ENCODE measurements at regions not wholly inside any gene's neighbourhood (a gene's known extent, or its start where the extent isn't known, plus 50 kb on each side); places are given as distances from the start of the nearest gene placed in this dataset.

- Histone ChIP-seq H3K27ac (no peak overlapping the region), H3K36me3 (no peaks in the 10 kb centered on the region), H3K4me1 (replicated peaks) (no peaks in the 10 kb centered on the region), H3K27me3 (replicated peaks) (no peaks in the 10 kb centered on the region), H3K9me3 (replicated peaks) (peaks cover 65% of the 10 kb centered on the region), H3K4me3 (no peak overlapping the region)
- no peak for DNase-seq (ENCODE audit: low read depth in 1 of 2, low spot score in 2 of 2)
Observed at GRCh38 chr11:70604630-70605467, 206.5 kb downstream of the CTTN start.

GRCh38 chr11:70605468-70605815 is 207.1 kb downstream of the CTTN start:
- no peaks in the 10 kb centered on the region for H3K36me3 ChIP-seq
- H3K27ac ChIP-seq = no peak overlapping the region
- H3K9me3 ChIP-seq (replicated peaks) = peaks cover 63% of the 10 kb centered on the region
- H3K4me1 ChIP-seq (replicated peaks) = no peaks in the 10 kb centered on the region
- H3K4me3 ChIP-seq = no peak overlapping the region
- DNase-seq (ENCODE audit: low read depth in 1 of 2, low spot score in 2 of 2) = no peak
- H3K27me3 ChIP-seq (replicated peaks) = no peaks in the 10 kb centered on the region

- Histone ChIP-seq H3K27me3 (replicated peaks) (no peaks in the 10 kb centered on the region), H3K9me3 (replicated peaks) (peaks cover 64% of the 10 kb centered on the region), H3K27ac (no peak overlapping the region), H3K4me3 (no peak overlapping the region), H3K36me3 (no peaks in the 10 kb centered on the region), H3K4me1 (replicated peaks) (no peaks in the 10 kb centered on the region)
- no peak for DNase-seq (ENCODE audit: low read depth in 1 of 2, low spot score in 2 of 2)
Observed at GRCh38 chr11:70605846-70606245, 207.5 kb downstream of the CTTN start.

GRCh38 chr11:70606248-70606950 is 208.1 kb downstream of the CTTN start:
- H3K4me3 ChIP-seq = no peak overlapping the region
- H3K4me1 ChIP-seq (replicated peaks) = no peaks in the 10 kb centered on the region
- no peaks in the 10 kb centered on the region for H3K36me3 ChIP-seq
- H3K9me3 ChIP-seq (replicated peaks) = peaks cover 66% of the 10 kb centered on the region
- no peak overlapping the region for H3K27ac ChIP-seq
- DNase-seq (ENCODE audit: low read depth in 1 of 2, low spot score in 2 of 2) = no peak
- H3K27me3 ChIP-seq (replicated peaks) = no peaks in the 10 kb centered on the region

GRCh38 chr11:70606951-70607330 is 208.6 kb downstream of the CTTN start:
- no peak for DNase-seq (ENCODE audit: low read depth in 1 of 2, low spot score in 2 of 2)
- H3K27me3 ChIP-seq (replicated peaks) = no peaks in the 10 kb centered on the region
- peaks cover 61% of the 10 kb centered on the region for H3K9me3 ChIP-seq (replicated peaks)

GRCh38 chr11:70607561-70607960 is 209.2 kb downstream of the CTTN start:
- no peak for DNase-seq (ENCODE audit: low read depth in 1 of 2, low spot score in 2 of 2)
- Histone ChIP-seq H3K36me3 (no peaks in the 10 kb centered on the region), H3K4me3 (no peak overlapping the region), H3K9me3 (replicated peaks) (peaks cover 66% of the 10 kb centered on the region), H3K27me3 (replicated peaks) (no peaks in the 10 kb centered on the region), H3K27ac (no peak overlapping the region), H3K4me1 (replicated peaks) (no peaks in the 10 kb centered on the region)

More at GRCh38 chr11:70606951-70607330, 208.6 kb downstream of the CTTN start:
- H3K27ac ChIP-seq = no peak overlapping the region
- no peaks in the 10 kb centered on the region for H3K36me3 ChIP-seq
- H3K4me3 ChIP-seq = no peak overlapping the region
- no peaks in the 10 kb centered on the region for H3K4me1 ChIP-seq (replicated peaks)

GRCh38 chr11:70608568-70609470 is 210.5 kb downstream of the CTTN start:
- no peak overlapping the region for H3K4me3 ChIP-seq
- H3K4me1 ChIP-seq (replicated peaks) = no peaks in the 10 kb centered on the region
- no peaks in the 10 kb centered on the region for H3K36me3 ChIP-seq
- no peak overlapping the region for H3K27ac ChIP-seq
- H3K9me3 ChIP-seq (replicated peaks) = peaks cover 68% of the 10 kb centered on the region
- no peak for DNase-seq (ENCODE audit: low read depth in 1 of 2, low spot score in 2 of 2)
- no peaks in the 10 kb centered on the region for H3K27me3 ChIP-seq (replicated peaks)

- H3K4me3 ChIP-seq = no peak overlapping the region
- peaks cover 69% of the 10 kb centered on the region for H3K9me3 ChIP-seq (replicated peaks)
- no peak for DNase-seq (ENCODE audit: low read depth in 1 of 2, low spot score in 2 of 2)
- no peak overlapping the region for H3K27ac ChIP-seq
- no peaks in the 10 kb centered on the region for H3K4me1 ChIP-seq (replicated peaks)
- H3K36me3 ChIP-seq = no peaks in the 10 kb centered on the region
- no peaks in the 10 kb centered on the region for H3K27me3 ChIP-seq (replicated peaks)
Observed at GRCh38 chr11:70610566-70611565, 212.5 kb downstream of the CTTN start.

GRCh38 chr11:70611821-70612220 is 213.5 kb downstream of the CTTN start:
- peaks cover 73% of the 10 kb centered on the region for H3K9me3 ChIP-seq (replicated peaks)
- DNase-seq (ENCODE audit: low read depth in 1 of 2, low spot score in 2 of 2) = no peak
- no peaks in the 10 kb centered on the region for H3K4me1 ChIP-seq (replicated peaks)
- H3K27me3 ChIP-seq (replicated peaks) = no peaks in the 10 kb centered on the region
- H3K4me3 ChIP-seq = no peak overlapping the region
- H3K36me3 ChIP-seq = no peaks in the 10 kb centered on the region
- no peak overlapping the region for H3K27ac ChIP-seq

GRCh38 chr11:70612459-70613141 is 214.3 kb downstream of the CTTN start:
- Histone ChIP-seq H3K27me3 (replicated peaks) (no peaks in the 10 kb centered on the region), H3K4me1 (replicated peaks) (no peaks in the 10 kb centered on the region), H3K36me3 (no peaks in the 10 kb centered on the region), H3K9me3 (replicated peaks) (peaks cover 73% of the 10 kb centered on the region), H3K4me3 (no peak overlapping the region), H3K27ac (no peak overlapping the region)
- no peak for DNase-seq (ENCODE audit: low read depth in 1 of 2, low spot score in 2 of 2)

GRCh38 chr11:70614034-70614681 is 215.8 kb downstream of the CTTN start:
- no peaks in the 10 kb centered on the region for H3K27me3 ChIP-seq (replicated peaks)
- no peak overlapping the region for H3K4me3 ChIP-seq
- H3K4me1 ChIP-seq (replicated peaks) = no peaks in the 10 kb centered on the region
- DNase-seq (ENCODE audit: low read depth in 1 of 2, low spot score in 2 of 2) = no peak
- no peaks in the 10 kb centered on the region for H3K36me3 ChIP-seq
- no peak overlapping the region for H3K27ac ChIP-seq
- H3K9me3 ChIP-seq (replicated peaks) = peaks cover 68% of the 10 kb centered on the region

Data from SJSA1 (cell line).